SHP77 treated with DMSO at 0.1 percent for 48 hours (cell line): ENCODE measurements at regions not wholly inside any gene's neighbourhood (a gene's known extent, or its start where the extent isn't known, plus 50 kb on each side); places are given as distances from the start of the nearest gene placed in this dataset.

Source experiments
- DNase-seq: peaks from one replicate; lab custom pipeline; 2025; lab: John Stamatoyannopoulos, UW

DNA sequence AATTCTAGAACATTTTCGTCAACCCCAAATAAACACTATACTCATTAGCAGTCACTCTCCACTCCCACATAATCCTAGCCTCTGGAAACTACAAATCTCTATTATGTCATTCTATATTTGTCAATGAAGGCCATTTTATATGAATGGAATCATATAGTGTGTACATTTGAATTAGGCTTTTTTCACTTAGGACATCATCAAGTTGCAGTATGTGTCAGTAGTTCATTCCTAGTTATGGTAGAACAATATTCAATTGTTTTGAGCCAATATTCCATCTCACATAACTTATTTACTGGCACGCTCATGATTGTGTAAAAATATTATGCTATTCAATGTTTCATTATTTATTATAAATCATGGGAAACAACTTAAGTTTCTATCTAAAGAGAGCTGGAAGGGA, 1610.4 kb upstream of the MIR17HG start:
- no peak for DNase-seq

DNA sequence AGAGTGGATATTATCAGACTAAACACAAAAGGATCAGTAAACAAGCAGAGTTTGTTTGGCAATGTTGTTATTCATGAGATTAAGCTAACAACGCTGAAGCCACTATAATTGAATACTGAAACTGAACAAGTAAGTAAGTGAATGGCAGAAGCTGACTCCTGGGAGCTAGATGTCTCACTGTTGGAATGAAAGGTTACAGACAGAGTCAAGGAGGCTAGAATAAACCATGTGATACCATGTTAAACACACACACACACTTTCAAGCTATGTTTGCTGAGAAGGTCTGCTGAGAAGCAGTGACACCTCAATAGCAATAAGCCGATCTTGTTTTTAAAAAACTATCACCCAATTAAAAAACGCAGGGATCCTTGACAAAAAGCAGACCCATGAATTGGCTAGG, 1609.4 kb upstream of the MIR17HG start:
- no peak for DNase-seq

DNA sequence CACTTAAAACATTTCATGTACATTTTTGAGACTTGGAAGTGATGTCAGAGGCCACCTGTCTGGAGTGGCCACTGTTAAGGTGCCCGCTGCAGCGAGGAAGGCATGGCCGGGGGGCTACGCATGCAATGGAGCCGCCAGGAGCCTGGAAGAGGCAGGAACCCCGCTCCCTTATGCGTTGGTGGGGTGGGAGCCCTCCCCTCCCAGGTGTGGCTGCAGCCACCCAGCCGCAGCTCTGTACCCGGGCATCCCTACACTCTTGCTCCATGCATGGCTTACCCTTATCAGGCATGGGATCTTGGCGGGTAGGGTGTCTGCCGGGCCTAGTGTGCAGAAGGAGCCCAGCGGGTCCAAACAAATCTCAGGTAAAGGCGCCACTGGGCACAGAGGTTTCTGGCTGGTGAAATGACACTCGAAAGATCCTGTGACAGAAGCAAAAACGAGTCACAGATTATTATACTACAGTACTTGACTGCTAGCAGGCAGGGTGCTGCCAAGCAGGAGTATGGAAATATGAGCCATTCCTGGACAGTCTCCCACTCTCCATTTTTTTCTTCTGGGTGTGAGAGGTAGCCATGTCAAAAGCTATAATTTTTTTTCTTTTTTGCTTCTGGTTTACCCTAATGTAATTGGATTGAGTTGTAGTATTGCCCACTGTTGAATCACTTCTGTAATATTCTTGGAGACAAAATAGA, 1606.3 kb upstream of the MIR17HG start:
- no peak for DNase-seq

DNA sequence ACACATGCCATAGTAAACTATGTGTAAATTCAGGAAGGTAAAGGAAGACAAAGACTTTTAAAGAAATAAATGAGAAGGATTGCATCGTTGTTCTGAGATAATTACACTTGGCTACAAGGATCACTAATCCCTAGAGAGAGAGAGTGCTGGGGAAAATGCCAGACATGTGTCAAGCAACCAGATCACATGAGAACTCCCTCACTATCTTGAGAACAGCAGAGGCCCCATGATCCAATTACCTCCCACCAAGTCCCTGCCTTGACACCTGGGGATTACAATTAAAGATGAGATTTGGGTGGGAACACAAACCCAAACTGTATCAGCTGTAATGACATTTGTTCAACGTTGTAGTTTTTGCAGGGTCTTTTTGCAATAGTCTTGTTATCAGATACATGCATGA, 1600.9 kb upstream of the MIR17HG start:
- DNase-seq = no peak

DNA sequence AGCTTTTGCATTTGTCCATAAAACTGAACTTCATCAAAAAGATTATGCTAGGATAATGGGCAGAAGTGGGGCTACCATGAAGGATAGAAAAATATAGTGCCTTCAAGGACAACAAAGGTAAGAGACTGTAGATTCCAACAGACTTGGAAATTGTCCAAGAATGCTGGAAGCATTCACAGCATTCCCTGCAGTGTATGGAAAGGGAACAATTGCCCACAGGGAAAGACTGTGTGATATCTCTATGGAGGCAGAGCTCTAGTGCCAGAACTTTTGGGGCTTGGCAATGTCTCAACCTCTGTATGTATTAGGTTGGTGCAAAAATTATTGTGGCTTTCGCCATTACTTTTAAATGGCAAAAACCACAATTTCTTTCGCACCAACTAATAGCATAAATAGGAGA, 1598.8 kb upstream of the MIR17HG start:
- no peak for DNase-seq

DNA sequence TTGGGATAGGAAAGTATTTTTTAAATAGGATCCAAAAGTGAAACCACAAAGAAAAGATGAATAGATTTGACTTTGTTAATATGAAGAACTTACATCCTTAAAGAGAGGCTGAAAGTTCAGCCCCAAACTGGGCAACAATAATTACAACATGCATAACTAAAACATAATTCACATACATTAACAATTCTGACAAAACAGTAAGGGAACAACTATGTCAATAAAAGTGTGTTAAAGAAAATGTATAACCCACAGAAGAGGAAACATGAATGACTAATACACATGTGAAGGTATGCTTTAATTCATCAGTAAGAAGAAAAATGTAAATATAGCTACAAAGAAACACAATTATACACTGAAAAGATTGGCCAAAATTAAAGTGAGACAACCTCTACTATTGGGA, 1597.6 kb upstream of the MIR17HG start:
- no peak for DNase-seq

DNA sequence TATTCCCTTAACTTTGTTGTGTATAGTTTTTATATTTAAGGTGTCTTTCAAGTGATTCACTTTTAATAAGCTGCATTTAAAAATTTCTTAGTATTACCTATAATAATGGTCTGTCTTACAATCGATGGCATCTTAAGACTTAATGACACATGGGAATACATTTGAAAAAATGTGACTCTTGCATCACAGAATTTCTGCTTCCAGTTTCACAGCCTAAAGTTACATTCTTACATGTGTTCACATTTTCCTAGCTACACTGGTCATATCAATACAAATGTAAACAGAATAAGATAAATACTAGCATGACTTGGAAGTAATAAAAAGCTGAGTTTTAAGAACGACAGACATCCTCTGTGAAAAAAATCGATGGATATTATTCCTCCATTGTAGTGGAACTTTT, 1597.1 kb upstream of the MIR17HG start:
- DNase-seq = no peak

DNA sequence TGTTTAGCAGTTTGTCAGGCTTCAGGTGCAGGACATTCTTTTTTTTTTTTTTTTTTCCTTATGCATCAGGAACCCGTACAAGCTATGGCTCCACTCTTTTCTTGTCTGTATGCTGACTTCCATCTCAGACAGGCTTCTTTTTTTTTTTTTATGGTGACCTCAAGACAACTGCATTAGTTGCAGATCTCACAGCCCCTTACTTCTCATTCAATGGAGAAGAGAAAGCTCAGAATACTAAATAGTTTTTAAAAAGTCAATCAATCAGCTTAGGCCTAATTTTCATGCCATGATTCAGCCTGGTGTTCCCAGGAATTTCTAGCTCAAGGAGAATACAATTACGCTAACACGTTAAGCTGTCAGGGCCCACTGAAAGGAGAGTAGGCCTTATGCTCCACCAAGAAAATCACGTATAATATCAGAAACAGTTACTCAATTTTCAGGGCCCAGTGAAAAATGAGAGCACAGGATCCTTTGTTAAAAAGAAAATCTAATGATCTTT, 1596.0 kb upstream of the MIR17HG start:
- no peak for DNase-seq

DNA sequence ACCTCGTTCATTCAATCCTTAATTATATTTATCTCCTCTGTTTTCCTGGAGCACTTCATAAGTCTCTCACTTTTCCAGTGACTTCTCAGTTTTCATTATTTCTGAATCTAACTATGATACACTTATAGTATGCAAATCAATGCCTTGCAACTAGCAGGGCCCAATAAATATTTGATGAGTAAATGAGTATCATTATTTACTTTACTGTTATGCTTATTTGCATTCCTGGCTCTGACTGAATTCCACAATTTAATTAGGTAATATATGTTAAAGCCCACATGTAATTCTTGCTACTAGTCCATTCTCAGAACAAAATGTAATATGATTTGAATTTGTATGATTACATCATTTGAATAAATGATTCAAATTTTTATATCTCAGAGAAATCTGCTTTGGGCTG, 1595.1 kb upstream of the MIR17HG start:
- DNase-seq = no peak

DNA sequence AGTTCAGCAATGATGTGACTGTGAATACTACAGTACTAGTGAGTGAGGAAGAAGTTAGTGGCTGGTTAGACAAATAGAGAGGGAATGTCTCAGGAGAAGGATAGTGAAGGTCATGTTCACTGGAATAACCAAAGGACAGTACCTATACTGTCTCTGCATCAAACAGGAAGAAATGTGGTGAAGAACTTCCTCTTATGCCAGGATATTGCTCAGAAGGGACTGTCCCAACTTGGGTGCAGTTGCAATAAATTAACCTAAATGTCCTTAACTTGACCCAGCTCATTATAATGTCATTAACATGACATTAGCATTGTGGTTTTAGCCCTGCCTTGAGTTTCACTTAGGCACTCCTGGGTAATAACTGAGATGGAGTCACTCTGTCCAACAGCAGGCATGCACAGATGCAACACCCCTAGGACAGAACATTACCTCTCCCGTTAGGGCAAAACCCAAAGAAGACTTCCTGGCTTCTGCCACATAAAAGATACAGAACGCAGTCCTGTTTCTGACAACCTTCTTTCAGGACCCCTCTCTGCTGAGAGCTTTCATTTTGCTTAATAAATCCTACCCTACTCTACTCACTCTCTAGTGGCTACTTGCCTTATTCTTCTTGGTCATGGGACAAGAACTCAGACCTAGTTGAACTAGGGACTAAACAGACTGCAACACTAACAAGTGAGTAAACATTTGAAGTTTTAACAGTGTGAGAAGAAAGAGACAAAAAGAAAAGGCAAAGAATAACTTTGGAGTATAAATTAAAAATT, 1591.6 kb upstream of the MIR17HG start:
- no peak for DNase-seq

DNA sequence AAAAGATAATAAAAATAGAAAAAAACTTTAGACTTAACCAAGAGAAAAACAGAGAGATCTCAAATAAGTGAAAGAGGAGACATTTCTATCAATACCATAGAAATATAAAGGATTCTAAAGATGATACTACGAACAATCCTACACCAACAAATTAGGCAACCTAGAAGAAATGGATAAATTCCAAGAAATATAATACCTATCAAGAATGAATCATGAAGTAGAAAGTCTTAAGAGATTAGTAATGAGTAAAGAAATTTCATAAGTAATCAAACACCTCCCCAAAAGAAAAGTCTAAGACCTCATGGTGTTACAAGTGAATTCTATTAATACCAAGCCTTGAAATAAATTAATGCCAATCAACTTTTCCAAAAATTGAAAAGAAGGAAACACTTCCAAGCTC, 1584.5 kb upstream of the MIR17HG start:
- no peak for DNase-seq

DNA sequence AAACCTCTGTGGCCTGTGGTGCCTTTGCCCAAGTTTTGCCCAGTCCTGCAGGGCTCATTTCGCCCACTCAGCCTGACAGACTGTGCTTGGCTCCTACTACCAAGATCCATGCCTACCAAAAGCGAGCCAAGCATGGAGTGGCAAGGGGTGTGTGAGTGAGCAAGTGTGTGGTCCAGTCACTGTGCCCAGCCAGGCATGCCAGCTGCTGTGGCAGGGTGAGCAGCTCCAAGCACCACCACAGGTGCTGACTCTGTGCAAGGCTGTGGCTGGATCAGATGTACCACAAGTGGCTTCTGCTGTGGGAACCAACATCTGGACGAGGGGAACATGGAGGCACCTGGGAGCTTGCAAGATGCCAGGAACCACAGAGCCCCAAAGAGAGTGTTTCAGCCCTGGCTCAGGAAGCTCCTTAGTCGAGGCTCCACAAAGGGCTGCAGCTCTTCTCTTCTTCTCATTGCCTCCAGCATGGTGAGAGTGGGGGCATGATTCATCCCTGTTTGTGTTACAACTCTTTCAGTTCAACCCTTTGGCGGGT, 1564.2 kb upstream of the MIR17HG start:
- DNase-seq = no peak

DNA sequence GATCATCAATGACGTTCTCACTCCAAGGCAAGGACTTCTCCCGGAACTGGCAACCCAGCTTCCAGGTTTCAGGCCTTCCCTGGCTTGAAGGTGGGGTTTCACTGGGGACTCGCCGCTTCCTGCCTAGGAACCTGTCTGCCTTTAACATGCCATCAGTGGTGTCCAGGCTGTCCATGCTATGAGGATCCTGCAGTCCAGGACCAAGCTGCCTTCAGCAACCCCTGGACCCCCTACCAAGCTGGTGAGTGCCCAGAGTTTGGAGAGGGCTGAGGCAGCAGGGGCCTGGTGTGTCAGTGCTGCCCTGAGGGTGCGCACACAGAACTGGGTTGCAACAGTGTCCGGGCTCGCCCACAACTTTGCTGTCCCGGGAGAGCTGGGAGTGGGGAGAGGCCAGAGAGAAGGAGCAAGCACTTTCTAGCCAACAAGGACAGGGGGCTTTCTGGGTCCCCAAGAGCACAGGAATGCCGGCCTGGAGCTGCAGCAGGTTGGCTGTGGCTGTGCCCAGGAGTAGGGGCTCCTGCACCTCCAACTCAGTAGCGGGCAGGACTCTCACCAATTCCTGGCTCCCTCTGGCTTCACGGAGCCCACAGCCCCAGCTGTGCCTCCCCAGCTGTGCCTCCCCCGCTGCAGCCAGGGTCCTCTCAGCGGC, 1563.2 kb upstream of the MIR17HG start:
- DNase-seq = no peak

DNA sequence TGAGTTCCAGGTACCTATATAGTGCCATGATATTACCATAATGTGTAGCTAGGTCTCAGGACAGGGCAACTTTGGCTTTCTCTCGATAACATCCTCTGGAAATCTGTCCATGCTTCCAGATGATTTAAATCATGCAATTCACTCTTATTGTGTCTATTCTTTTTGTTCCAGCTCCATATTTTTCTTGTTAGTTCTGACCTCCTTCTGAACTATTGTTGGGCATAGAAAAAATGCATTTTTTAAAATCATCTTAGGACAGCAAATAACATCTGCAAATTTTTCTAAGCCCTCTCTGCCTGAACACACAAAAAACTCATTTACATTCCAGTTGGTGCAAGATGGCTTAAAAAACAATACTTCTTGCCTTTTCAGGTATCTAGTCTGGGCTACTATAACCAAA, 1561.0 kb upstream of the MIR17HG start:
- DNase-seq = no peak

DNA sequence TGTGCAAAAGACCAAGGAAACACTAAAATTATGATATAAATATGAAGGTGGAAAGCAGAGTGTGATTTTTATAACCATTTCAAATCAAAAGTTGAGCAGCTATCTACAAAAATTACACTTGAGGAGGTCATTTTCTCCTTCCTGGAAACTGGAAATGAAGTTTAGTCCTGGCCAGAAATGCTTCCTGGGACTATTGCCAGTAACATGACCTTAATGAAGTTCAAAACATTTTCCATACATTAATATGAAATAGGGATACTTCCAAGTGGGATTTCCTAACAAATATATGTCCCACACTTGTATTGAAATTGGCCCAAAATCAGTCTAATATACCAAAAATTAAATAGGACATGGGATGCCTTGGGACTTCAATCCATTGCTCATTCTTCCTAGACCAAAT, 1556.8 kb upstream of the MIR17HG start:
- no peak for DNase-seq

DNA sequence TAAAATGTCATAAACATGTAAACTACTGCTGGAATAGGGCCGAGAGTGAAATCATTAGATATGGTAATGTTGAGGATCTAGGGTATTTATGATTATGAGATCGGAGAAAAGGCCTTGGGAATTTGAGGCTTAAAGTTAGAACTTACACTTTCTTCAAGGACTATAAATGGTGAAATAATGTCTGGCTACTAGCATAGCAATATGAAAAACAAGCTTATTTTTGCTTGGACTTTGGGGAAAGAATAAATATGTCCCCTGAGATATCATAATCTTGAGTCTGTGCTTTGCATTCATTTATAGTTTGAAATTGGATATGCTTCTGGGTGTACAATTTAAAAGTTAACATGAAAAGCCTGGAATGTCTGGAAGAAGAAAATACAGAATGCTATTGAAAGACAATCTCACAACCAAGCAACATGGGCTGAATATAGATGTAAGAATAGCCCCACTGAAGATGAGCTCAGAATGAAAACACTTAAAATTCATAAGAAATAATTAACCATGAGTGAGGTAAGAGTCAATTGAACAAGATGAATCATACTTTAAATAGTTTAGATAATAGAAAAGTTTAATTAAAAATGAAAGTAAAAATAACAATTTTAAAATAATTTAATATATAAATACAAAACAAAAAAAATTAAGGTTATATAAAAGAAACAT, 1555.4 kb upstream of the MIR17HG start:
- DNase-seq = no peak

DNA sequence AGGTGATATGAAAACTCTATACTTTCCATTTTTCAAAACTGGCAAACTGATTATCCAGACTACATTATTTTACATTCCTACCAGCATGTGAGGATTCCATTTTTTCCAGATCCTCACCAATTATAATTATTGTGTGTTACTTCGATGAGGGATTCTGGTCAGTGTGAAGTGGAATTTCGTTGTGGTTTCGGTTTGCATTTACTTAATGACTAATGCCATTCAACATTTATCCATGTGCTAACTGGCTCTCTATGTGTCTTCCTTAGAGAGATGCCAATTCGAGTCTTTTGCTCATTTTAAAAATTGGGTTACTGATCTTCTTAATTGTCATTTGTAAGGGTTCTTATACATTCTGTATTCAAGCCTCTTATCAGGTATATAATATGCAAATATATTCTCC, 1551.3 kb upstream of the MIR17HG start:
- no peak for DNase-seq

DNA sequence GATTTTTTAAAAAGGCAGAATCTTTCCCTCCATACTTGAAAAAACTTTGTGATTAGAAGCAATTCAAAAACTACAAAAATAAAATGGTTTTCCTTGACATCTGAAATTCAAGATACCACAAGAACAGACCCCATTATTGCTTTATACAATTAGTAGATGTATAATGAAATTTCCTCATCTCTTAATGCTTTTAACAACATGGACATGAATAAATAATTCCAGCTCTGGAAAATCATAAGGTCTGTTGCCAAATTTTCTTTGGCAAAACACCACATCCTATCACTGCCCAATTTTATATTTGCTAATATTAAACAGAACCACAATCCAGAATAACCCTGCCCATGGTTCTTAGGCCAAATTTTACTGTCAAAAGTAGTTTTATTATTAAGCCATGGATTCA, 1543.6 kb upstream of the MIR17HG start:
- no peak for DNase-seq

DNA sequence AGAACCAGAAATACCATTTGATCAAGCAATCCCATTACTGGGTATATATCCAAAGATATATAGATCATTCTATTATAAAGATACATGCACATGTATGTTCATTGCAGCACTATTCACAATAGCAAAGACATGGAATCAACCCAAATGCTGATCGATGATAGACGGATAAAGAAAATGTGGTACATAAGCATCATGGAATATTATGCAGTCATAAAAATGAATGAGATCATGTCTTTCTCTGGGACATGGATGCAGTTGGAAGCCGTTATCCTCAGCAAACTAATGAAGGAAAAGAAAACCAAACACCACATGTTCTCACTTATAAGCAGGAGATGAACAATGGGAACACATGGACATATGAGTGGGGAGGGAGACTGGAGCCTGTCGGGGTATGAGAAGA, 1540.9 kb upstream of the MIR17HG start:
- no peak for DNase-seq

DNA sequence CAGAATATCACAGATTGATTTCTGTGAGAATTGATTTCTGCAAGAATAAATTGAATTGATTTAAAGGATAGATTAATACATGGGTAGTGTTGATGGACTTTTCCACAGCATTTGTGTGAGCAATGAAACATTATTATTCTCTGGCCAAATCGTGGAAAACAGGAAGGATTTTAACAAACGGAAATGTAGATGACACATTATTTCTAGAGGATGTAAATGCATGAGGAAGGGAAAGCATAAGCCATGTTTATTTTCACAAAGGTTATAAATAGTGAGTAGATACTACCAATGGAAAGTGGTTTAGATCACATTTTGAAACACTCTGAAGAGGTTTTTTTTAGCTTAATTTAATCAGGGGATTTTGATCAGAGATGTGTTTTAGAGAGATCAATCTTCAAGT, 1534.6 kb upstream of the MIR17HG start:
- DNase-seq = no peak

DNA sequence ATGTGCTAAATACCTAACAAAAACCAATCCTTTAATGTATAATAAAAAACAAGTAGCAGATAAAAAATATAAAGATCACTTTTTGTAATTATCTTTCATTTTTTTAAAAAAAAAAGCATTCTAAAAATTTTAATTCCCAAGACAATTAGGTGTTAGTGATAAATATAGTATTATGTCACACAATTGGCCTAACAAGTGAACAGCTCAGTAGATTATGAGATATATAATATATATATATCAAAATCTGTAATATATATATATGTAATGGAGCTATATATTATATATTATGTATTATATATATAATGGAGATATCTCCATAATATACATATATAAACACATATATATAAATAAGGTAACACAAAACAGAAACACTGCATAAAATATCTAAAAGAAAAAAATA, 1531.1 kb upstream of the MIR17HG start:
- no peak for DNase-seq

DNA sequence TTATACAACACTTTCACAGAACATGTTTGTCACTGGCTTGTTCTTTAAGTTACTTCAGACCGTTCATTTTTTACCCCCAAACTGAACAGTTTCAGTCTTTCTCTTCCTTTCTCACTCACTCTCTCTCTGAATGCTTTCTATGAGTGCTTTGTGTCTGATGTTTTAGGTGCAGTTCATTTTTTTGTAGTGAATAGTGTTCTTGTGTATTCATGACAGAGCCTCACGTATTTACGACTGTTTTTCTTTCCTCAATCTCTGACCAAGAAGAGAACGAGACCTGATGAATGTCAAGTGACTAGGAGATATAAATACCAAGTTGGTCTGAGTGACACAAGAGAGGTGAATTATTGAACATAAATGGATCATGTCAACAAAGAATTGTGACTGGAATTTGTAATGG, 1525.0 kb upstream of the MIR17HG start:
- no peak for DNase-seq
